ENCODE measurements at regions not wholly inside any gene's neighbourhood (a gene's known extent, or its start where the extent isn't known, plus 50 kb on each side); places are given as distances from the start of the nearest gene placed in this dataset.

- DNase-seq (ENCODE audit: low read depth in 2 of 2, low spot score in 1 of 2) = no peak
Observed at GRCh38 chr11:104361975-104362374, 198.0 kb upstream of the PDGFD start.

DNA sequence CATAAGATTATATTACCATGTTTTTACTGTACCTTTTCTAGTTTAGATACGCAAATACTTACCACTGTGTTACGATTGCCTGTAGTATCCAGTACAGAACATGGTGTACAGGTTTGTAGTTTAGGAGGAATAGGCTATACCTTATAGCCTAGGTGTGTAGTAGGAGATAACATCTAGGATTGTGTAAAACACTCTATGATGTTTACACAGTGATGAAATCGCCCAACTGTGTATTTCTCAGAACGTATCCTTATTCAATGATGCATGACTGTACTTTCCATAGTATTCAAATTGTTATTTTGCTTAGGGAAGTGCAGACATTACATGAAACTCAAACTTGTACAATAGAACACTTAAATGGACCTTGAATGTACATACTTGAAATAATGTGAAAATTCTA lies 188.1 kb upstream of the PDGFD start:
- no peak for DNase-seq (ENCODE audit: low read depth in 2 of 2, low spot score in 1 of 2)

GRCh38 chr11:104343578-104343977 lies 179.6 kb upstream of the PDGFD start:
- no peak for DNase-seq (ENCODE audit: low read depth in 2 of 2, low spot score in 1 of 2)

DNA sequence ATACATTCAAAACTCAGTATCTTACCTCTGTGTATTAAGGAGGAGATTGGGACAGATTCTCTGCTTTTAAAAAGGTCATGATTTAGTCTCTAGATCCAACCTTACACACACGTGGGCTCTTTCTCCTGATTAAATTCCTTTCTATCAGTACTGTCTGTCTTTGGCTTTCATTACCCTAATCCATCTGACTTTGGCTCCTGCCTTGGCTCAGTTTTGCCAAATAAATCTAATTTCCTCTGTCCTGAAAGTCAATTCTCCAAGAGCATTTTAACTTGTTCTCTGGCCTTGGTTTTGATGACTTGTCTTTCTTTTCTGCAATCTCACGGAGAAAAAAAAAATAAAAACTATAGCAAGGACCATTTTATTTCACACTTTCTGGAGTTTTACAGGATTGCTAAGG lies 176.6 kb upstream of the PDGFD start:
- DNase-seq (ENCODE audit: low read depth in 2 of 2, low spot score in 1 of 2) = no peak

GRCh38 chr11:104339380-104339831 lies 175.5 kb upstream of the PDGFD start:
- DNase-seq (ENCODE audit: low read depth in 2 of 2, low spot score in 1 of 2) = no peak

DNA sequence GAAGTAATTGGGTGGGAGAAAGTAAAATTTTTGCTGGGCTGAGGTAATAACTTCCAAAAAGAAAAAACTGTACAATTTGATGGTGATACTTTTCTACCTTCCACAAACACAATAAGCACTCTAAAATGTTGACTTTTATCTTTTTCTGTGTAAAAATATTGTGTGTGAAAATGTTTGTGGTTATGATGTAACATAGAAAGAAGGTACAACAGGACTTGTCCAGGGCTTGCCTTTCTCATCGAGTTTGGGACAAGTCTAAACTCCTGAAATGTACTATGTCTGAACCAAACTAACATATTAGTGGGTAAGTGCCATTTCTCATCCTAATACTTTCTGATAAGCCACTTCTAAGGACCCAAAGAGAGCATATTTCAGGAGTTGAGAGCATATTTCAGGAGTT lies 174.2 kb upstream of the PDGFD start:
- no peak for DNase-seq (ENCODE audit: low read depth in 2 of 2, low spot score in 1 of 2)

DNA sequence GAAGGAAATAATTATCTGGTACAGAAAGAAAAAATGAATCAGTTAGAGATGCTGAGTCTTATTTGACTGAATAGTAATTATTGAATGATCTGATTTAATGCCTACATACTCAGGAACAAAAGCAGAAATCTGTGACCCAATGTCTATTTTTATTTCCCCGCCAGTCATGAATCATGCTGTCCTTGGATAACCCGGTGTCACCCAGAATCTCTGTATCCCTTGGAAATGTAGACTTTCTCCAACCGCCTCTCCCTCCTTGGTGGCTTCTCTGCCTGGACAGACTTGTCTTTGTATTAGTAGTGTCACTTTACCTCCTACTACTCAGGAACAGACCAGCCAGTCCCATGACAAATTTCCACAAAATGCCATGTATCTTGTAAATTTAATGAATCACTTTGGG lies 173.3 kb upstream of the PDGFD start:
- no peak for DNase-seq (ENCODE audit: low read depth in 2 of 2, low spot score in 1 of 2)

GRCh38 chr11:104333977-104334376 lies 170.0 kb upstream of the PDGFD start:
- DNase-seq (ENCODE audit: low read depth in 2 of 2, low spot score in 1 of 2) = no peak

DNA sequence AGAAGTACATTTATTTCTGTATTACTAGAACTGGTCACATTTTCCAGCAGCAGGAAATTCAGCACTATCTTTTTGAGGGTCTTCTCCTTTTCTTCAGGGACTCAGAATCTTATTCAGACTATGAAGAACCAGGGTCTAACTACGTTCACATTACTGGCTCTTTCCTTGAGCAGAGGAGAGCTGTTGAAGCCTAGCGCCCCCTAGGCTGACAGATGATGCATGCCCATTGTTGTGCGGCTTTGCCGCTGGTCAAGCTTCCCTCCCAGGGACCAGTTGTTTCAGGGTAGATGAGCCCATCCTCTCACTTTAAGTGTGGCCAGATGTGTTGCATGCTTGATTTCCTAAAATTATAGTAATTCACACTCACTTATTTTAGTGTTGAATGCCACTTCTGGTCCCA lies 168.2 kb upstream of the PDGFD start:
- no peak for DNase-seq (ENCODE audit: low read depth in 2 of 2, low spot score in 1 of 2)

DNA sequence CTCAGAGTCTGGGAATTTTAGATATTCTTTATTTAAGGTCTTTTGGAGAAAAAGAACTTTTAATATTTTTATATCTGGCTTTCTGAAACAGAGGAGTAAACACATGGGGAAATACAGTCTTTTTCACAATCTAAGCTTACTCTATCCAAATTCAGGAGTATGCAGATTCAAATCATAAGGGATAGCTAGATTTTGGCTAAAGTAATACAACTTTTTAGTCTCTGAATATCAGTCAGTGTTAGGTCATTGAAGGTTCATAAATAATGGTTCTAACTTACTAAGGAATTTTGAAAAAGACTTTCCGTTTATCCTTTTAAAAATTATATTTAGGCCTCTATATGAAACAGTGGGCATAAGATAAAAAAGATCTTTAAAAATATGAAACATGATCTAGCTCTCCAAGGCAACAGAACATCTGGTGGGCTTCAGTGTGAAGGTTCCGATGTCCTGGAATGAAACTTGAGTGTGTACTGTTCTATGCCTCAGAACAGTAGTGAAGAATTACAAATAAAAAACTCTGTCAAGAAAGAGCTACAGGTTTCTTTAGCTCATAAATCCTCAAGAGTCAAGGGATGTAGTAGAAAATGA lies 165.2 kb upstream of the PDGFD start:
- no peak for DNase-seq (ENCODE audit: low read depth in 2 of 2, low spot score in 1 of 2)

GRCh38 chr11:104328512-104328907 lies 164.6 kb upstream of the PDGFD start:
- DNase-seq (ENCODE audit: low read depth in 2 of 2, low spot score in 1 of 2) = no peak

- no peak for DNase-seq (ENCODE audit: low read depth in 2 of 2, low spot score in 1 of 2)
Observed at GRCh38 chr11:104327861-104328511, 164.0 kb upstream of the PDGFD start.

GRCh38 chr11:104325093-104325492 lies 161.1 kb upstream of the PDGFD start:
- DNase-seq (ENCODE audit: low read depth in 2 of 2, low spot score in 1 of 2) = no peak

GRCh38 chr11:104324276-104324675 lies 160.3 kb upstream of the PDGFD start:
- DNase-seq (ENCODE audit: low read depth in 2 of 2, low spot score in 1 of 2) = no peak

- DNase-seq (ENCODE audit: low read depth in 2 of 2, low spot score in 1 of 2) = no peak
Observed at GRCh38 chr11:104323841-104324240, 159.9 kb upstream of the PDGFD start.

DNA sequence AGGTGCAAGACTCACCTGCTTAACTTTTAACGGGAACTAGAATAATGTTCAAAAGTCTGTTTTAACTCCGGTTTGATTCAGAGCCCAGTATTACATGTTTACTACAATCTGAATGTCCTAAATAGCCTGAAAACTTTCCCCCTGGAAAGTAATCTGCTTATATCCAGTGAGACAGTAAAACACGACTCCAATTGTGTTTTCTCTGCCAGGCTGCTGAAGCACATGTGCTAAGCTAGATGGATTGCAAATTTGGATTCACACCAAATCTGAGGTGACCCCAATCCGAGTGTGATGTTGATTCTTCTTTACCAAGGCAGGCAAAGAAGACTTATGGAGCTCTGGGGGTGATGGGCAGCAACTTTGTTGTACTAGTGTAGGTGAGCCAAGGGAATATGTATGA lies 158.7 kb upstream of the PDGFD start:
- DNase-seq (ENCODE audit: low read depth in 2 of 2, low spot score in 1 of 2) = no peak

- DNase-seq (ENCODE audit: low read depth in 2 of 2, low spot score in 1 of 2) = no peak
Observed at GRCh38 chr11:104320956-104321355, 157.0 kb upstream of the PDGFD start.

DNA sequence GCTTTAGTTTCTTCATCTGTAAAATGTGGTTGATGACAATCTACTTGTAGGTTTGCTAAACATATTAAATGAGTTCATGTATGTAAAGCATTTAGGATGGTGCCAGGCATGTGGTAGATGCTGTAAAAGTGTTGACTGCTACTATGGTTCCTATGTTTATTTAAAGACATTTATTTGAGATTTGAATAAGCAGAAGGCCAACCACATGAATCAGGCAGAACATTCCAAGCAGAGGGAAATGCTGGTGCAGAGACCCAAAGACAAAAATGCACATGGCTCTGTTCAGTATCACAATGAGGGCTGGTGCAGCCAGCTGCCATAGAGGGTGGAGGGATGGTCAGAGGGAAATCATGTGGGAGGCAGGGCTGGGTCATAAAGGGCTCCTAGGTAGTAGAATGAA lies 156.2 kb upstream of the PDGFD start:
- DNase-seq (ENCODE audit: low read depth in 2 of 2, low spot score in 1 of 2) = no peak

- no peak for DNase-seq (ENCODE audit: low read depth in 2 of 2, low spot score in 1 of 2)
Observed at GRCh38 chr11:104319396-104319795, 155.4 kb upstream of the PDGFD start.

GRCh38 chr11:104306862-104307474 lies 143.0 kb upstream of the PDGFD start:
- DNase-seq (ENCODE audit: low read depth in 2 of 2, low spot score in 1 of 2) = no peak

DNA sequence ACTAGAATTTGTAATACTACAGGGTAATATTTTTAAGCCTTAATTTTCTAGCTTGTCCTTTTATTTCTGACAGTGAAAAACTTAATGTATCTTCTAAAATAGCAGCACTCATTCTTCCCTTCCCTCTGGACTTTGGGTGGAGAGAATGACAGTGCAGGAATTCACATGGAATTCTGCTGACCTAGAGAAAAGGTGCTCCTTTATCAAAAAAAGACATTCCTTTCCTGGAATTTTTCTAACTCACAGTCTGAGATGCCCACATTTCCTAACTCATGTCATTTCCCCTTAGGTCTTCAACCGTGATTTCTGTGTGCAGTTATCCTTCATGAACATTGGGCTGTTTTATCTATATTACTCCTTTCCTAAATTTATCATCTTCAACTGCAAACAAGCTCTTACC lies 137.8 kb upstream of the PDGFD start:
- DNase-seq (ENCODE audit: low read depth in 2 of 2, low spot score in 1 of 2) = no peak

- no peak for DNase-seq (ENCODE audit: low read depth in 2 of 2, low spot score in 1 of 2)
Observed at GRCh38 chr11:104291646-104292045, 127.7 kb upstream of the PDGFD start.

DNA sequence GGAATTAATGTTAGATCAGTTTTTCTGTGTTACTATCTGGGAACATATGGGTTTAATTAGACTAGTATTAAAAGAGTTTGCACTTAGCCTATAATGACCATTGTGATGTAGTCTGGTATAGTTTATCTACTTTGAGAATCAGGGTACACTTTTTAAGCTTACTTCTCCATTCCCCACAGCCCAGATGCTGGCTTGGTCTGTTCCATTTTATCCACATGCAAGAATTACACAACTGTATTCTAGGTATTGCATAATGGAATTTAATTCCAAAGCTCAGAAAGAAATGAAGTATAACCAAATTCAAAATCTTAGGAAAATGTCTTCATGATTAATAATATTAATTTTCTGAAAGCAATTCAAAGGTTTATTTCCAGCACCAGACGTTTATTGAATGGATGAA lies 122.2 kb upstream of the PDGFD start:
- no peak for DNase-seq (ENCODE audit: low read depth in 2 of 2, low spot score in 1 of 2)
